ENCODE measurements at regions not wholly inside any gene's neighbourhood (a gene's known extent, or its start where the extent isn't known, plus 50 kb on each side); places are given as distances from the start of the nearest gene placed in this dataset.

GRCh38 chr3:177743173-177743890, 546.0 kb upstream of the TBL1XR1 start:
- no peak for TF ChIP-seq POLR2A (IDR thresholded peaks at IDR 0.05)
- TF ChIP-seq CTCF (IDR thresholded peaks at IDR 0.05) = no peak

Measured in adrenal gland (tissue), 5 donors.